IMR-90 (cell line): ENCODE measurements at regions not wholly inside any gene's neighbourhood (a gene's known extent, or its start where the extent isn't known, plus 50 kb on each side); places are given as distances from the start of the nearest gene placed in this dataset.

ENCODE experiments used
- BHLHE40 ChIP-seq: fragments of 150-350 bp; IDR thresholded peaks from 2 replicates; pipeline ENCODE4 v1.6.1; 2016; ENCODE audit warnings: mild to moderate bottlenecking, low read depth, low read length
- FOS ChIP-seq: fragments of 150-350 bp; IDR thresholded peaks from 2 replicates; pipeline ENCODE4 v1.6.1; 2016; ENCODE audit warnings: low read depth, low read length
- MAFK ChIP-seq: IDR thresholded peaks from 2 replicates; pipeline ENCODE4 v1.6.1; 2012; ENCODE audit warnings: low read depth, low read length, improper control_type of control experiment
- MAZ ChIP-seq: IDR thresholded peaks from 2 replicates; pipeline ENCODE4 v1.6.1; 2012; ENCODE audit warnings: low read depth, mild to moderate bottlenecking, low read length, improper control_type of control experiment, moderate library complexity, borderline replicate concordance
- MXI1 ChIP-seq: IDR thresholded peaks from 2 replicates; pipeline ENCODE4 v1.6.1; 2012; ENCODE audit warnings: low read depth, mild to moderate bottlenecking, low read length, moderate library complexity, borderline replicate concordance
- POLR2A ChIP-seq: IDR thresholded peaks from 2 replicates; pipeline ENCODE4 v1.6.1; 2012; ENCODE audit warnings: mild to moderate bottlenecking, low read depth, low read length
- RAD21 ChIP-seq: IDR thresholded peaks from 2 replicates; pipeline ENCODE4 v1.6.1; 2012; ENCODE audit warnings: low read length, improper control_type of control experiment
- RCOR1 ChIP-seq: IDR thresholded peaks from 2 replicates; pipeline ENCODE4 v1.6.1; 2012; ENCODE audit warnings: mild to moderate bottlenecking, low read length, improper control_type of control experiment; ENCODE audit not compliant: insufficient replicate concordance
- RFX5 ChIP-seq: IDR thresholded peaks from 2 replicates; pipeline ENCODE4 v1.8.0; 2012; ENCODE audit warnings: low read depth, mild to moderate bottlenecking, low read length, moderate library complexity
- SMC3 ChIP-seq: fragments of 150-350 bp; IDR thresholded peaks from 2 replicates; pipeline ENCODE4 v1.6.1; 2016; ENCODE audit warnings: low read depth, mild to moderate bottlenecking, antibody characterized with exemption, low read length, moderate library complexity
- TF ChIP-seq, protein P1 (sequence below): fragments of 150-350 bp; IDR thresholded peaks from 2 replicates; pipeline ENCODE4 v1.6.1; 2016; ENCODE audit warnings: low read depth, mild to moderate bottlenecking, low read length, moderate library complexity, borderline replicate concordance
- TF ChIP-seq, protein P2 (sequence below): conservative IDR thresholded peaks from 2 replicates; pipeline ENCODE4 v1.5.1; 2012; ENCODE audit warnings: mild to moderate bottlenecking, low read depth, low read length, improper control_type of control experiment
- TF ChIP-seq, protein P3 (sequence below): fragments of 150-350 bp; IDR thresholded peaks from 2 replicates; pipeline ENCODE4 v1.6.1; 2017; ENCODE audit warnings: mild to moderate bottlenecking, antibody characterized with exemption, low read length, low read depth

DNA sequence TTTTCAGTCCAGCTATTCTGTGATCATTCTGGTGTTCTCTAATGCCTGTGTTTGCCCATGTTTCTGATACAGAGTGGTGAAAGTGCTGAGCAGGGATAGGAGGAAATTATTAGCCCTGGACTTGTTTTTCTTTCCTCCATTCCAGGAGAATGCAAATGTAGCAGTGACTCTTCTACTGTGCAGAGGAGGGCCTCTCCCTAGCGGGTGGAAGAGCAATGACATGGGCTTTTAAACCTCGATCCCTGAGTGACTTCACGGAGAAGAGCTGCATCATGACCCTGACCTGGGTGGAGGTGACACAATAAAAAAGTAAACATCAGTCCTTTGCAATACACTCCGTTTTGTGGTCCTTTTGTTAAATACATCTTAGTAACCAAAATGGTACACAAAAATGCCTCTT lies 68.0 kb upstream of the NETO1 start:
- TF ChIP-seq, protein P1, sequence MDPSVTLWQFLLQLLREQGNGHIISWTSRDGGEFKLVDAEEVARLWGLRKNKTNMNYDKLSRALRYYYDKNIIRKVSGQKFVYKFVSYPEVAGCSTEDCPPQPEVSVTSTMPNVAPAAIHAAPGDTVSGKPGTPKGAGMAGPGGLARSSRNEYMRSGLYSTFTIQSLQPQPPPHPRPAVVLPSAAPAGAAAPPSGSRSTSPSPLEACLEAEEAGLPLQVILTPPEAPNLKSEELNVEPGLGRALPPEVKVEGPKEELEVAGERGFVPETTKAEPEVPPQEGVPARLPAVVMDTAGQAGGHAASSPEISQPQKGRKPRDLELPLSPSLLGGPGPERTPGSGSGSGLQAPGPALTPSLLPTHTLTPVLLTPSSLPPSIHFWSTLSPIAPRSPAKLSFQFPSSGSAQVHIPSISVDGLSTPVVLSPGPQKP = no peak
- no peak for TF ChIP-seq RAD21
- TF ChIP-seq, protein P2, sequence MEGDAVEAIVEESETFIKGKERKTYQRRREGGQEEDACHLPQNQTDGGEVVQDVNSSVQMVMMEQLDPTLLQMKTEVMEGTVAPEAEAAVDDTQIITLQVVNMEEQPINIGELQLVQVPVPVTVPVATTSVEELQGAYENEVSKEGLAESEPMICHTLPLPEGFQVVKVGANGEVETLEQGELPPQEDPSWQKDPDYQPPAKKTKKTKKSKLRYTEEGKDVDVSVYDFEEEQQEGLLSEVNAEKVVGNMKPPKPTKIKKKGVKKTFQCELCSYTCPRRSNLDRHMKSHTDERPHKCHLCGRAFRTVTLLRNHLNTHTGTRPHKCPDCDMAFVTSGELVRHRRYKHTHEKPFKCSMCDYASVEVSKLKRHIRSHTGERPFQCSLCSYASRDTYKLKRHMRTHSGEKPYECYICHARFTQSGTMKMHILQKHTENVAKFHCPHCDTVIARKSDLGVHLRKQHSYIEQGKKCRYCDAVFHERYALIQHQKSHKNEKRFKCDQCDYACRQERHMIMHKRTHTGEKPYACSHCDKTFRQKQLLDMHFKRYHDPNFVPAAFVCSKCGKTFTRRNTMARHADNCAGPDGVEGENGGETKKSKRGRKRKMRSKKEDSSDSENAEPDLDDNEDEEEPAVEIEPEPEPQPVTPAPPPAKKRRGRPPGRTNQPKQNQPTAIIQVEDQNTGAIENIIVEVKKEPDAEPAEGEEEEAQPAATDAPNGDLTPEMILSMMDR = no peak
- no peak for TF ChIP-seq POLR2A
- no peak for TF ChIP-seq RFX5
- TF ChIP-seq, protein P3, sequence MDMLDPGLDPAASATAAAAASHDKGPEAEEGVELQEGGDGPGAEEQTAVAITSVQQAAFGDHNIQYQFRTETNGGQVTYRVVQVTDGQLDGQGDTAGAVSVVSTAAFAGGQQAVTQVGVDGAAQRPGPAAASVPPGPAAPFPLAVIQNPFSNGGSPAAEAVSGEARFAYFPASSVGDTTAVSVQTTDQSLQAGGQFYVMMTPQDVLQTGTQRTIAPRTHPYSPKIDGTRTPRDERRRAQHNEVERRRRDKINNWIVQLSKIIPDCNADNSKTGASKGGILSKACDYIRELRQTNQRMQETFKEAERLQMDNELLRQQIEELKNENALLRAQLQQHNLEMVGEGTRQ = no peak
- TF ChIP-seq MXI1 = no peak
- no peak for TF ChIP-seq RCOR1
- TF ChIP-seq SMC3 = no peak
- no peak for TF ChIP-seq FOS
- TF ChIP-seq MAFK = no peak
- TF ChIP-seq BHLHE40 = no peak
- no peak for TF ChIP-seq MAZ
